NCI-H2171 (cell line): ENCODE measurements at regions not wholly inside any gene's neighbourhood (a gene's known extent, or its start where the extent isn't known, plus 50 kb on each side); places are given as distances from the start of the nearest gene placed in this dataset.

Source experiments
- DNase-seq: peaks from one replicate; lab custom pipeline; 2025; lab: John Stamatoyannopoulos, UW

- no peak for DNase-seq
Observed at GRCh38 chr6:100267721-100268123, 197.0 kb downstream of the SIM1 start.

GRCh38 chr6:100266494-100267401 lies 198.0 kb downstream of the SIM1 start:
- DNase-seq: no peak

GRCh38 chr6:100262086-100262485 lies 202.6 kb downstream of the SIM1 start:
- no peak for DNase-seq

- no peak for DNase-seq
Observed at GRCh38 chr6:100261486-100261885, 203.2 kb downstream of the SIM1 start.

- no peak for DNase-seq
Observed at GRCh38 chr6:100260584-100260983, 204.1 kb downstream of the SIM1 start.

- DNase-seq: no peak
Observed at GRCh38 chr6:100259865-100260264, 204.9 kb downstream of the SIM1 start.

GRCh38 chr6:100258752-100259151 lies 206.0 kb downstream of the SIM1 start:
- DNase-seq: no peak

GRCh38 chr6:100257793-100258395 lies 206.8 kb downstream of the SIM1 start:
- no peak for DNase-seq

GRCh38 chr6:100255701-100256100 lies 209.0 kb downstream of the SIM1 start:
- DNase-seq: no peak

GRCh38 chr6:100247123-100247522 lies 217.6 kb downstream of the SIM1 start:
- DNase-seq: no peak

- DNase-seq: no peak
Observed at GRCh38 chr6:100246206-100246605, 218.5 kb downstream of the SIM1 start.

GRCh38 chr6:100240798-100241197 lies 223.9 kb downstream of the SIM1 start:
- DNase-seq: no peak

GRCh38 chr6:100237821-100238220 lies 226.9 kb downstream of the SIM1 start:
- DNase-seq: no peak

GRCh38 chr6:100236389-100236788 lies 228.3 kb downstream of the SIM1 start:
- DNase-seq: no peak

- DNase-seq: no peak
Observed at GRCh38 chr6:100235631-100236030, 229.1 kb downstream of the SIM1 start.

GRCh38 chr6:100234625-100235024 lies 230.1 kb downstream of the SIM1 start:
- no peak for DNase-seq

GRCh38 chr6:100232781-100233573 lies 231.7 kb downstream of the SIM1 start:
- no peak for DNase-seq

GRCh38 chr6:100230953-100231316 lies 233.8 kb downstream of the SIM1 start:
- DNase-seq: no peak

GRCh38 chr6:100230115-100230952 lies 234.4 kb downstream of the SIM1 start:
- DNase-seq: no peak

- DNase-seq: no peak
Observed at GRCh38 chr6:100229512-100229911, 235.2 kb downstream of the SIM1 start.

- no peak for DNase-seq
Observed at GRCh38 chr6:100228834-100229441, 234.9 kb upstream of the MCHR2 start.
